ENCODE measurements at regions not wholly inside any gene's neighbourhood (a gene's known extent, or its start where the extent isn't known, plus 50 kb on each side); places are given as distances from the start of the nearest gene placed in this dataset.

GRCh38 chr4:175882891-175883290 is 70.8 kb upstream of the GPM6A start:
- TF ChIP-seq FOXA1 (IDR thresholded peaks at IDR 0.05): no peak
- no peak for TF ChIP-seq CTCF (IDR thresholded peaks at IDR 0.05; ENCODE audit: low read depth, low read length, missing input control)
- no peak for TF ChIP-seq RAD21 (IDR thresholded peaks at IDR 0.05)
- no peak for TF ChIP-seq ZBTB33 (IDR thresholded peaks at IDR 0.05)
- TF ChIP-seq SP1 (IDR thresholded peaks at IDR 0.05): no peak
- no peak for TF ChIP-seq FOXA2 (IDR thresholded peaks at IDR 0.05)
- no peak for TF ChIP-seq TAF1 (conservative IDR thresholded peaks at IDR 0.05)
- H3K4me3 ChIP-seq (ENCODE audit: low read depth in 1 of 3, low read length in 3 of 3): no peak overlapping the region

GRCh38 chr4:175884048-175884447 is 72.0 kb upstream of the GPM6A start:
- Histone ChIP-seq H3K4me1 (ENCODE audit: control insufficient read depth in 4 of 4, insufficient read depth in 4 of 4, low read length in 3 of 4) (no peaks in the 10 kb centered on the region), H3K9ac (ENCODE audit: low read depth in 1 of 2, low read length in 2 of 2) (no peak overlapping the region), H3K9me3 (ENCODE audit: control insufficient read depth in 4 of 4, low read length in 3 of 4) (no peaks in the 10 kb centered on the region), H3K36me3 (ENCODE audit: control insufficient read depth in 4 of 4, insufficient read depth in 3 of 4, low read depth in 1 of 4, low read length in 3 of 4) (no peaks in the 10 kb centered on the region), H3K4me3 (ENCODE audit: low read depth in 1 of 3, low read length in 3 of 3) (no peak overlapping the region), H3K27ac (ENCODE audit: low read depth in 1 of 2, low read length in 2 of 2) (no peak overlapping the region), H3K27me3 (ENCODE audit: control insufficient read depth in 4 of 4, insufficient read depth in 4 of 4, low read length in 3 of 4) (no peaks in the 10 kb centered on the region)
- WGBS: 66% methylated on average over 4 of the region's 4 CpGs
- no peak for DNase-seq (ENCODE audit: low spot score)
- TF ChIP-seq RXRA (IDR thresholded peaks at IDR 0.05) (no peak), TAF1 (conservative IDR thresholded peaks at IDR 0.05) (no peak), HNF4G (IDR thresholded peaks at IDR 0.05) (no peak)

More at GRCh38 chr4:175882891-175883290, 70.8 kb upstream of the GPM6A start:
- Histone ChIP-seq H3K9ac (ENCODE audit: low read depth in 1 of 2, low read length in 2 of 2) (no peak overlapping the region), H3K36me3 (ENCODE audit: control insufficient read depth in 4 of 4, insufficient read depth in 3 of 4, low read depth in 1 of 4, low read length in 3 of 4) (no peaks in the 10 kb centered on the region), H3K27ac (ENCODE audit: low read depth in 1 of 2, low read length in 2 of 2) (no peak overlapping the region), H3K4me1 (ENCODE audit: control insufficient read depth in 4 of 4, insufficient read depth in 4 of 4, low read length in 3 of 4) (no peaks in the 10 kb centered on the region), H3K9me3 (ENCODE audit: control insufficient read depth in 4 of 4, low read length in 3 of 4) (peaks cover 0 to 3% (median 0%) of the 10 kb centered on the region in 4 donors), H3K27me3 (ENCODE audit: control insufficient read depth in 4 of 4, insufficient read depth in 4 of 4, low read length in 3 of 4) (no peaks in the 10 kb centered on the region)
- DNase-seq (ENCODE audit: low spot score): no peak

GRCh38 chr4:175891231-175891630 is 79.2 kb upstream of the GPM6A start:
- H3K9me3 ChIP-seq (ENCODE audit: control insufficient read depth in 4 of 4, low read length in 3 of 4): no peaks in the 10 kb centered on the region
- H3K4me3 ChIP-seq (ENCODE audit: low read depth in 1 of 3, low read length in 3 of 3): no peak overlapping the region
- no peak overlapping the region for H3K9ac ChIP-seq (ENCODE audit: low read depth in 1 of 2, low read length in 2 of 2)
- no peaks in the 10 kb centered on the region for H3K27me3 ChIP-seq (ENCODE audit: control insufficient read depth in 4 of 4, insufficient read depth in 4 of 4, low read length in 3 of 4)
- H3K4me1 ChIP-seq (ENCODE audit: control insufficient read depth in 4 of 4, insufficient read depth in 4 of 4, low read length in 3 of 4): peaks cover 0 to 10% (median 6%) of the 10 kb centered on the region in 4 donors
- no peak overlapping the region for H3K27ac ChIP-seq (ENCODE audit: low read depth in 1 of 2, low read length in 2 of 2)
- no peak for DNase-seq (ENCODE audit: low spot score)
- no peaks in the 10 kb centered on the region for H3K36me3 ChIP-seq (ENCODE audit: control insufficient read depth in 4 of 4, insufficient read depth in 3 of 4, low read depth in 1 of 4, low read length in 3 of 4)
- no peak for TF ChIP-seq HNF4A (conservative IDR thresholded peaks at IDR 0.05)
- TF ChIP-seq FOXA2 (IDR thresholded peaks at IDR 0.05): no peak
- TF ChIP-seq HNF4G (IDR thresholded peaks at IDR 0.05): no peak
- TF ChIP-seq JUND (IDR thresholded peaks at IDR 0.05): no peak
- no peak for TF ChIP-seq REST (IDR thresholded peaks at IDR 0.05)
- no peak for TF ChIP-seq SP1 (IDR thresholded peaks at IDR 0.05)
- no peak for TF ChIP-seq RXRA (IDR thresholded peaks at IDR 0.05)
- no peak for TF ChIP-seq MAX (IDR thresholded peaks at IDR 0.05)
- TF ChIP-seq YY1 (IDR thresholded peaks at IDR 0.05): no peak
- no peak for TF ChIP-seq NR2F2 (IDR thresholded peaks at IDR 0.05)
- no peak for TF ChIP-seq EGR1 (IDR thresholded peaks at IDR 0.05; ENCODE audit: low read depth in 2 of 2)
- TF ChIP-seq ZBTB33 (IDR thresholded peaks at IDR 0.05): no peak
- no peak for TF ChIP-seq TAF1 (conservative IDR thresholded peaks at IDR 0.05)
- 78% methylated on average over 4 of the region's 4 CpGs for WGBS
